HCT116 (cell line): ENCODE measurements at regions not wholly inside any gene's neighbourhood (a gene's known extent, or its start where the extent isn't known, plus 50 kb on each side); places are given as distances from the start of the nearest gene placed in this dataset.

ENCODE experiments used
- ATAC-seq: fragments of 200-7000 bp; cut with Tn5 transposase; 2 replicates; pipeline ENCODE4 v1.9.1; 2020; ENCODE audit warnings: mild to moderate bottlenecking, moderate library complexity
- BruUV-seq: library from RNA; stranded (reverse); fragments of 400-500 nt; replicated peaks from 2 replicates; lab custom pipeline; 2021; lab: Mats Ljungman, UMichigan
- CTCF ChIA-PET: fragments of 300-600 bp; sonication (Branson Sonifier 250); formaldehyde crosslinking; loops from one replicate; lab custom pipeline; 2021; ENCODE audit warnings: antibody characterized with exemption; lab: Charles Lee
- POLR2A ChIA-PET: fragments of 300-600, 350-600 bp; sonication (Branson Sonifier 250); formaldehyde crosslinking; loops from one replicate; lab custom pipeline; 2021; ENCODE audit warnings: antibody characterized with exemption; lab: Charles Lee
- RAD21 ChIA-PET, 2 experiments: fragments of 300-600 bp; sonication (Branson Sonifier 250); formaldehyde crosslinking; loops; one replicate each; lab custom pipeline; 2023; ENCODE audit warnings: low total read pairs in 2 of 2; ENCODE audit not compliant: uncharacterized antibody in 2 of 2, unreplicated experiment in 2 of 2, low non-redundant PET in 1 of 2; lab: Charles Lee
- DNase-seq: peaks from one replicate; pipeline ENCODE4 v3.0.0-alpha.2; 2010; ENCODE audit warnings: low read depth, low spot score
- H2AFZ ChIP-seq: fragments of 200-600 bp; shearing (Covaris generic), sonication (generic); 2 replicates; pipeline ENCODE4 v1.6.1; 2017; ENCODE audit warnings: low read depth, mixed run types, mixed read lengths, antibody characterized with exemption, low read length; ENCODE audit not compliant: poor library complexity, severe bottlenecking
- H3K27ac ChIP-seq: 2 replicates; pipeline ENCODE4 v1.5.1; 2012; ENCODE audit warnings: low read depth, low read length
- H3K27me3 ChIP-seq: fragments of 200-600 bp; sonication (generic); 2 replicates; pipeline ENCODE4 v1.6.1; 2016; ENCODE audit warnings: mixed run types, low read length, mixed read lengths; ENCODE audit not compliant: insufficient read depth
- H3K36me3 ChIP-seq, 2 experiments: fragments of 200-500 bp in 1 of 2; fragments of 200-600 bp in 1 of 2; sonication (Bioruptor generic) in 1 of 2; sonication (generic) in 1 of 2; 2 replicates each; pipeline versions ENCODE4 v1.5.1 to v1.6.1; 2014 to 2016; ENCODE audit warnings: low read length in 2 of 2, inconsistent platforms in 1 of 2, mixed read lengths in 1 of 2, mixed run types in 1 of 2; ENCODE audit not compliant: insufficient read depth in 2 of 2, control insufficient read depth in 1 of 2
- H3K4me1 ChIP-seq, 2 experiments: fragments of 200-600 bp in 1 of 2; sonication (generic) in 1 of 2; 2 replicates each; pipeline versions ENCODE4 v1.5.1 to v1.6.1; 2012 to 2017; ENCODE audit warnings: low read length in 2 of 2, inconsistent platforms in 1 of 2, mild to moderate bottlenecking in 1 of 2, mixed read lengths in 1 of 2, mixed run types in 1 of 2, moderate library complexity in 1 of 2; ENCODE audit not compliant: insufficient read depth in 2 of 2, control insufficient read depth in 1 of 2
- H3K4me2 ChIP-seq: fragments of 200-600 bp; sonication (generic); 2 replicates; pipeline ENCODE4 v1.6.1; 2017; ENCODE audit warnings: mixed run types, low read length, mixed read lengths
- H3K4me3 ChIP-seq, 2 experiments: fragments of 200-600 bp in 1 of 2; sonication (generic) in 1 of 2; replicated peaks in 1 of 2; 2 replicates each; pipeline ENCODE4 v1.5.1; 2011 to 2016; ENCODE audit warnings: low read length in 2 of 2, control low read depth in 1 of 2, low read depth in 1 of 2, mild to moderate bottlenecking in 1 of 2, mixed read lengths in 1 of 2, mixed run types in 1 of 2
- H3K79me2 ChIP-seq: fragments of 200-600 bp; sonication (generic); 2 replicates; pipeline ENCODE4 v1.6.1; 2017; ENCODE audit warnings: mild to moderate bottlenecking, mixed run types, low read length, moderate library complexity, mixed read lengths; ENCODE audit not compliant: insufficient read depth
- H3K9ac ChIP-seq: fragments of 200-600 bp; sonication (generic); 2 replicates; pipeline ENCODE4 v1.6.1; 2016; ENCODE audit warnings: low read length, mixed read lengths
- H3K9me2 ChIP-seq: fragments of 200-600 bp; sonication (generic), shearing (Covaris generic); 2 replicates; pipeline ENCODE4 v1.6.1; 2017; ENCODE audit warnings: mixed run types, mild to moderate bottlenecking, moderate library complexity; ENCODE audit not compliant: insufficient read depth
- H3K9me3 ChIP-seq, 2 experiments: fragments of 200-500 bp in 1 of 2; fragments of 200-600 bp in 1 of 2; sonication (Bioruptor generic) in 1 of 2; sonication (generic) in 1 of 2; 2 replicates each; pipeline ENCODE4 v1.6.1; 2014 to 2017; ENCODE audit warnings: low read length in 2 of 2, mixed read lengths in 2 of 2, inconsistent platforms in 1 of 2, low read depth in 1 of 2, mild to moderate bottlenecking in 1 of 2, mixed run types in 1 of 2, moderate library complexity in 1 of 2; ENCODE audit not compliant: control insufficient read depth in 1 of 2, insufficient read depth in 1 of 2
- H4K20me1 ChIP-seq: fragments of 200-600 bp; sonication (generic), shearing (Covaris generic); 2 replicates; pipeline ENCODE4 v1.6.1; 2017; ENCODE audit warnings: mixed run types, mild to moderate bottlenecking, moderate library complexity; ENCODE audit not compliant: insufficient read depth
- CEBPB ChIP-seq: IDR thresholded peaks from 2 replicates; pipeline ENCODE4 v1.6.1; 2012; ENCODE audit warnings: low read depth
- ELF1 ChIP-seq: IDR thresholded peaks from 2 replicates; pipeline ENCODE4 v1.6.1; 2012; ENCODE audit warnings: low read depth, borderline replicate concordance
- EZH2 ChIP-seq: fragments of 200-600 bp; sonication (generic); IDR thresholded peaks from 2 replicates; pipeline ENCODE4 v1.6.1; 2017; ENCODE audit warnings: antibody characterized with exemption, mixed run types
- POLR2A ChIP-seq: IDR thresholded peaks from 2 replicates; pipeline ENCODE4 v1.7.0; 2011; ENCODE audit warnings: borderline replicate concordance; ENCODE audit not compliant: insufficient read depth, insufficient read length; ENCODE audit errors: extremely low read depth
- POLR2AphosphoS5 ChIP-seq: IDR thresholded peaks from 2 replicates; pipeline ENCODE4 v1.6.1; 2011; ENCODE audit warnings: mild to moderate bottlenecking, low read depth, low read length, moderate library complexity
- SP1 ChIP-seq: IDR thresholded peaks from 2 replicates; pipeline ENCODE4 v1.6.1; 2012; ENCODE audit warnings: low read depth
- TCF7L2 ChIP-seq: IDR thresholded peaks from 2 replicates; pipeline ENCODE4 v1.7.0; 2011; ENCODE audit warnings: borderline replicate concordance, inconsistent platforms; ENCODE audit not compliant: insufficient read depth, insufficient read length; ENCODE audit errors: extremely low read depth
- YY1 ChIP-seq: IDR thresholded peaks from 2 replicates; pipeline ENCODE4 v1.6.1; 2011; ENCODE audit warnings: low read length, low read depth, moderate library complexity, mild to moderate bottlenecking; ENCODE audit not compliant: insufficient replicate concordance; ENCODE audit errors: extremely low read depth
- ZFX ChIP-seq: fragments of 450-650 bp; IDR thresholded peaks from 2 replicates; pipeline ENCODE4 v1.6.1; 2017
- ZNF274 ChIP-seq: fragments of 200-500 bp; sonication (Bioruptor generic); IDR thresholded peaks from 2 replicates; pipeline ENCODE4 v1.6.1; 2014; ENCODE audit warnings: mild to moderate bottlenecking, low read depth, low read length, inconsistent platforms
- intact Hi-C: fragments of 100-400 bp; cut with micrococcal nuclease; formaldehyde crosslinking; loops from 2 replicates; pipeline ENCODE4 v1.10.0; 2022
- TF ChIP-seq, protein P1 (sequence below): IDR thresholded peaks from 2 replicates; pipeline ENCODE4 v1.6.1; 2012
- TF ChIP-seq, protein P2 (sequence below): IDR thresholded peaks from 2 replicates; pipeline ENCODE4 v1.6.1; 2012
- TF ChIP-seq, protein P3 (sequence below): IDR thresholded peaks from 2 replicates; pipeline ENCODE4 v1.6.1; 2012; ENCODE audit warnings: low read depth

DNA sequence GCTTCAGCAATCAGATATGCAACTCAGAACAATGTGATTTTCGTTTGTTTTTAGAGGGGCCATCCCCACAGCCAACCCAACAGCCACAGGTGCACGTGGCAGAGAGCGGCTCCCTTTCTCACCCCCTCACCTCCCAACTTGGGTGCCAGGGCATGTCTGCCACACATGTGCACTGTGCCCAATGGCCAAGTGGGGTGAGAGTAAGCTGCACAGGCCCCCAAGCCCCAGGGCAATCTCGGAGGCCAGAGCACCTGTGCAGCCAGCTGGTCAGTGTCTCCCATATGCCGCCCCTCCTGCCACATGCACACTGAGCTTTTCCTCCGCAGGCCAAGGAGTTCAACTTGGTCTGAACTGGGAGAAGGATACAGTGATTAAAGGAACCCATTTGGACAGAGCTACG, 1130.2 kb downstream of the DSC3 start:
- Histone ChIP-seq H3K4me2 (no peak overlapping the region), H3K9ac (no peak overlapping the region), H3K79me2 (no peaks in the 10 kb centered on the region), H4K20me1 (no peaks in the 10 kb centered on the region), H3K4me1 (no peaks in the 10 kb centered on the region), H3K27me3 (no peaks in the 10 kb centered on the region), H3K9me3 (no peaks in the 10 kb centered on the region), H3K9me2 (no peaks in the 10 kb centered on the region), H3K27ac (no peak overlapping the region)
- intact Hi-C loops = no loop called here
- RAD21 ChIA-PET = no interaction called here
- no peak for DNase-seq
- POLR2A ChIA-PET = no interaction called here
- CTCF ChIA-PET = no interaction called here
- TF ChIP-seq YY1 (no peak), ZFX (no peak), TCF7L2 (no peak), ZNF274 (no peak), EZH2 (no peak), CEBPB (no peak), ELF1 (no peak), SP1 (no peak), POLR2A (no peak), POLR2AphosphoS5 (no peak)
- TF ChIP-seq, protein P1, sequence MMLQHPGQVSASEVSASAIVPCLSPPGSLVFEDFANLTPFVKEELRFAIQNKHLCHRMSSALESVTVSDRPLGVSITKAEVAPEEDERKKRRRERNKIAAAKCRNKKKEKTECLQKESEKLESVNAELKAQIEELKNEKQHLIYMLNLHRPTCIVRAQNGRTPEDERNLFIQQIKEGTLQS = no peak
- TF ChIP-seq, protein P2, sequence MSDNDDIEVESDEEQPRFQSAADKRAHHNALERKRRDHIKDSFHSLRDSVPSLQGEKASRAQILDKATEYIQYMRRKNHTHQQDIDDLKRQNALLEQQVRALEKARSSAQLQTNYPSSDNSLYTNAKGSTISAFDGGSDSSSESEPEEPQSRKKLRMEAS = no peak
- TF ChIP-seq, protein P3, sequence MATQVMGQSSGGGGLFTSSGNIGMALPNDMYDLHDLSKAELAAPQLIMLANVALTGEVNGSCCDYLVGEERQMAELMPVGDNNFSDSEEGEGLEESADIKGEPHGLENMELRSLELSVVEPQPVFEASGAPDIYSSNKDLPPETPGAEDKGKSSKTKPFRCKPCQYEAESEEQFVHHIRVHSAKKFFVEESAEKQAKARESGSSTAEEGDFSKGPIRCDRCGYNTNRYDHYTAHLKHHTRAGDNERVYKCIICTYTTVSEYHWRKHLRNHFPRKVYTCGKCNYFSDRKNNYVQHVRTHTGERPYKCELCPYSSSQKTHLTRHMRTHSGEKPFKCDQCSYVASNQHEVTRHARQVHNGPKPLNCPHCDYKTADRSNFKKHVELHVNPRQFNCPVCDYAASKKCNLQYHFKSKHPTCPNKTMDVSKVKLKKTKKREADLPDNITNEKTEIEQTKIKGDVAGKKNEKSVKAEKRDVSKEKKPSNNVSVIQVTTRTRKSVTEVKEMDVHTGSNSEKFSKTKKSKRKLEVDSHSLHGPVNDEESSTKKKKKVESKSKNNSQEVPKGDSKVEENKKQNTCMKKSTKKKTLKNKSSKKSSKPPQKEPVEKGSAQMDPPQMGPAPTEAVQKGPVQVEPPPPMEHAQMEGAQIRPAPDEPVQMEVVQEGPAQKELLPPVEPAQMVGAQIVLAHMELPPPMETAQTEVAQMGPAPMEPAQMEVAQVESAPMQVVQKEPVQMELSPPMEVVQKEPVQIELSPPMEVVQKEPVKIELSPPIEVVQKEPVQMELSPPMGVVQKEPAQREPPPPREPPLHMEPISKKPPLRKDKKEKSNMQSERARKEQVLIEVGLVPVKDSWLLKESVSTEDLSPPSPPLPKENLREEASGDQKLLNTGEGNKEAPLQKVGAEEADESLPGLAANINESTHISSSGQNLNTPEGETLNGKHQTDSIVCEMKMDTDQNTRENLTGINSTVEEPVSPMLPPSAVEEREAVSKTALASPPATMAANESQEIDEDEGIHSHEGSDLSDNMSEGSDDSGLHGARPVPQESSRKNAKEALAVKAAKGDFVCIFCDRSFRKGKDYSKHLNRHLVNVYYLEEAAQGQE = no peak
- TF ChIP-seq, all 23 proteins: peak for 0
- H3K36me3 ChIP-seq = no peaks in the 10 kb centered on the region
- no peak overlapping the region for H2AFZ ChIP-seq
- no peak for ATAC-seq
- no peak overlapping the region for H3K4me3 ChIP-seq
- BruUV-seq = no TSS peak
